ENCODE measurements at regions not wholly inside any gene's neighbourhood (a gene's known extent, or its start where the extent isn't known, plus 50 kb on each side); places are given as distances from the start of the nearest gene placed in this dataset.

DNA sequence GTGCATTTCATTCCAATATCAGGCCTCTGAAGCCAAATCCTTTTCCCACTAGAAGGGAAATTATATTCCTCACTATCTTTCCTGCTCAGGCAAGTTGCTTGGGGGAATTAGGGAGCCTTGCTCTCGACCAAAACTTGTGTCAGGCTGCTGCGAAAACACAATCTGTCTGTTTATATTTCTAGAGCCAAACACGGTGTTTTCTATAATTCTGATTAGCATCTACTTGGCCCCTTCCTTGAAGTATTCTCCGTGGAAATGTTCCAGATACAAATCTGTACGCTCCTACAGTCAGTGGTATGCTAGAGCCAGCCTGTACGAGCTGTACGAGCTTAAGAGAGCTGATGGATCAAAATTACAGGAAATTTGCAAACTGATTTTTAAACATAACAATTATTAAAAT lies 299.3 kb upstream of the SALL1 start:
- H3K4me1 Mint-ChIP-seq (ENCODE audit: low read depth), result no peaks in the 10 kb centered on the region
- H3K36me3 Mint-ChIP-seq (ENCODE audit: low read depth), result no peaks in the 10 kb centered on the region
- H3K27me3 Mint-ChIP-seq, result no peaks in the 10 kb centered on the region
- peaks cover 2% of the 10 kb centered on the region for H3K9me3 Mint-ChIP-seq
- H3K4me3 Mint-ChIP-seq, result no peak overlapping the region
- H3K27ac Mint-ChIP-seq, result no peak overlapping the region
- no peak for DNase-seq

DNA sequence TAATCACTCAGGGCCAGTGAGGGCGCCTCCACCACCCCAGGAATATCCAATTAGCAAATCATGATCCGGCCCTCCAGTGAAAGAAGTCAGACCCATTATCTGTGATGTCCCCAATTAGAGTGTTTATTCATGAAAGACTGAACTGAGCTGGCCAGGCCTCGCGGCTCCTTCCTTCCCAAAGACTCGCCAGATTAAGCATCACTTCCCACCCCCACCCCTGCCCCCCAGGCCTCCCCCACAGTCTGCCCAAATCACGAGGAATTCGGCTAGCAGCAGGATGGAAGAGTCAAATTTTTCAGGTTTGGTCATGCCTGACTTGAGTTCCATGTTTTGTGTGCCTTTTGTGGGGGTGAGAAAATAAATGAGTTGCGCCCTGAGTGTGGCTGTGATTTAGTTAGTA lies 298.4 kb upstream of the SALL1 start:
- DNase-seq, result no peak
- no peaks in the 10 kb centered on the region for H3K36me3 Mint-ChIP-seq (ENCODE audit: low read depth)
- no peaks in the 10 kb centered on the region for H3K9me3 Mint-ChIP-seq
- H3K4me3 Mint-ChIP-seq, result no peak overlapping the region
- no peaks in the 10 kb centered on the region for H3K4me1 Mint-ChIP-seq (ENCODE audit: low read depth)
- no peak overlapping the region for H3K27ac Mint-ChIP-seq
- H3K27me3 Mint-ChIP-seq, result no peaks in the 10 kb centered on the region

DNA sequence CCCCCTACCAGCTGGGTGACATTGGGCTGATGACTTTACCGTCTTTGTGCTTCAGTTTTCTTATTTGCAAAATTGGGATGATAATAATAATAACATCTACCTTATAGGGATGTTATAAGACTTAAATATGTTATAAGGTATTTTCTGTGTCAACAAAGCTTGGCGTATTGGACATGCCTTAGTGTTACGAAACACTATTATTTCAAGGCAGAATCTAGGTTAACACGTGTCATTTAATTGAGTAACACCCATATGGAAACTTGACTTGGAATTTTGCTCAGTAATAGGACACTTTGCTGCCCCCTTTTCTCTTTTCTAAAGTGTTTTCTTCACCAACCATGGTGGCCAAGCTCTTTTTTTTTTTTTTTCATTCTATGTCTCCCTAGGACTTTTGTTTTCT lies 294.2 kb upstream of the SALL1 start:
- Mint-ChIP-seq H3K4me1 (ENCODE audit: low read depth) (no peaks in the 10 kb centered on the region), H3K36me3 (ENCODE audit: low read depth) (no peaks in the 10 kb centered on the region), H3K27me3 (peaks cover 16% of the 10 kb centered on the region), H3K27ac (no peak overlapping the region), H3K4me3 (no peak overlapping the region), H3K9me3 (no peaks in the 10 kb centered on the region)
- no peak for DNase-seq

DNA sequence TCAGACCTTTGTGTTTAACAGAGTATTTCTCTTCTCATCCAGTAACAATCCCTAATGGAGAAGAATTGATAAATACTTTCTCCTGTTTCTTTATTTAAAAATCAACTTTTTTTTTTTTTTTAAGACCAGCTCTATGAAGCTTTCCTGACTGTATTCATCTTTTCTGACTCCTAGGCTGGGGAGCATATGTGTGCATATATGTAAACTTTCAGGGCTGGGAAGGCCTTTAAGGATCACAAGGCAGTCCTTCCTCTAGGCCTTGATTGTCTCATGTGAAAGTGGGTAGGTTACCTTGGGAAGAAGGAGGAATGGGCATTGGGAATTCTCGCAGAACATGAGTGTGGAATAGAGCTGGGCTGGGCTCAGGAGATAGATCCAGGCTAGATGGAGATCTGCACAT lies 292.9 kb upstream of the SALL1 start:
- Mint-ChIP-seq H3K27ac (no peak overlapping the region), H3K27me3 (peaks cover 19% of the 10 kb centered on the region), H3K9me3 (no peaks in the 10 kb centered on the region), H3K36me3 (ENCODE audit: low read depth) (no peaks in the 10 kb centered on the region), H3K4me3 (no peak overlapping the region), H3K4me1 (ENCODE audit: low read depth) (no peaks in the 10 kb centered on the region)
- no peak for DNase-seq

DNA sequence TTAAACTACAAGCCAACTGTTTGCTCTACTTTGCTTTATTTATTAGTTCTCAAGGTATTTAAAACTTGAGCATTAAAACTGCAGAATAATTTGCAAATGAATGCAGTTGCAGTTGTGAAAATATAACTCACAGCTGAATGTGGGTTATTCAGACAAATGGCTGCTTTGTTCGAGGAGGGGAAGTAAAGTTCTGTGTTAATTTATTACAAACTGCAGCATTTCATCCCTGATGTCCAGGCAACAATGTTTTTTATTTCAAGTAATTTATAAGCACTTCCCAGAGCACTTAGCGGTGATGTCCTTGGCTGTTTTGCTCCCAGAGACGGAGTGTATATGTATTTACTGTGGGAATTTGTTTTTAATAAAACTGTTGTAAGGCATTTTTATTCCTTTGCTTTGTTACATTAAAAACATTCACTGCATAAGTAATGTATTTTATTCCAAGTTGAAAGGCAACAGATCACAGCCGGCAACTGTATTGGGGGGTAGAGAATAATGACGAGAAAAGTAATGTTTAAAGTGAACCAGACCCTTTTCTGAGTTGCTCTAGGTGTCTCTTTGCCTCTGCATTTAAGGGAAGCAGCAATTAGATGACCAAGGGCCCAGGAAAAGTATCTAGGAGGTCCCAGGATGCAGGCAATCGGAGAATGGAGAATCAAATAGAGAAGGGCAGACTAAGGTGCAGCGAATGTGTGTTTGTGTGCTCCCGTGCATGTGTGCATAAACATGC lies 291.2 kb upstream of the SALL1 start:
- peaks cover 4% of the 10 kb centered on the region for H3K9me3 Mint-ChIP-seq
- H3K36me3 Mint-ChIP-seq (ENCODE audit: low read depth), result no peaks in the 10 kb centered on the region
- H3K27me3 Mint-ChIP-seq, result peaks cover 19% of the 10 kb centered on the region
- H3K4me3 Mint-ChIP-seq, result no peak overlapping the region
- DNase-seq, result no peak
- H3K27ac Mint-ChIP-seq, result no peak overlapping the region
- H3K4me1 Mint-ChIP-seq (ENCODE audit: low read depth), result no peaks in the 10 kb centered on the region

DNA sequence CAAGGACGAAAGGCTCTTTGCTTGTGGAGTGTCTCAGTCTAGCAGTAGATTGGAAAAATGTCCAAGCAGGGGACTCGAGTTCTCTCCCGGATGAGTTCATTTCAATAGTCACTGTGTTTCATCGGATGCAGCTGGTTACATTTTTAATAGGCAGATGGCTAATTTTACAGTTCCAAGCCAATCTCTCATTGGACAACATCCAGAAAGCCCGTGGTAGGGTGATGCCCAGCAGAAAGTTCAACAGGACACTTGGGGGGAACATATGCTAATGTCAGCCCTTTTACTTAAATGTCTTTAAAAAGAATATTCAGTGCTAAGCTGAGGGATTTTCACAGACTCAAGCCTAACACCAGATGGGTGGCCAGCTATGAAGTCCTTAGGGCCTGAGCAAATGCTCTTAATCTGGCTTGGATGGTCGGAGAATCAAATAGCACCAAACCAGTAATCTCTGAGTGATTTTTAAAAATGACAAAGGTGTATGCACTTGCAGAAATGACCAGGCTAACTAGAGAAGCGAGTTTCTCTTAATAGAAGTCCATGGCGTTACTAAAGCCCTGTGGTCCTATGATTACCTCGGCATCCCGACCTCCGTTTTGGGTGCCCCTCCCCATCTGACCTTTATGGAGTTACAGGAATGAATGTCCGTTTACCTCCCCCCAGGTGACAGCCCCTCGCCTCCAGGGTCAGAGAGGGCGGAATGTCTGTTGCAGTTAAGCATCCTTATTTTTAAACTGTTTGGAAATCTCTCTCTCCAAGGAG lies 289.2 kb upstream of the SALL1 start:
- Mint-ChIP-seq H3K4me3 (no peak overlapping the region), H3K27me3 (peaks cover 19% of the 10 kb centered on the region), H3K9me3 (peaks cover 4% of the 10 kb centered on the region), H3K36me3 (ENCODE audit: low read depth) (no peaks in the 10 kb centered on the region), H3K27ac (no peak overlapping the region), H3K4me1 (ENCODE audit: low read depth) (no peaks in the 10 kb centered on the region)
- no peak for DNase-seq

DNA sequence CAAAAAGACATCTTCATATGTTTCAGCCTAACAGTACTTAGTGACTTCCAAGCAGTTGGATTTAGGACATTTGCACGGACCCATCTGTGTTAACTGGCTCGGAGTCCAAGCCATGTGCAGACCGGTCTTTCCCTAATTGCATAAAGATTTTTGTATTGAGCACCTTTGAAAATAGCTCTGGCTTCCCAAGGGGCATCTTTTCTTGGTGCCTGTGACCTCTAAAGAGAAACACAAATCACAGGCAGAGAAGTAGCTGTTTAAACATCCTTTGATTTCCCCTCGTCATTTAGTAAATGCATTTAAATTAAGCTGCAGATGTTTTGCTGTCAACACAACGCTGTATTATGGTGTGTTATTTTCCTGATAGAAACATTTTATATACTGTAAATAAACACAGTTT lies 288.2 kb upstream of the SALL1 start:
- Mint-ChIP-seq H3K9me3 (peaks cover 4% of the 10 kb centered on the region), H3K4me1 (ENCODE audit: low read depth) (no peaks in the 10 kb centered on the region), H3K27ac (no peak overlapping the region), H3K27me3 (peaks cover 19% of the 10 kb centered on the region), H3K4me3 (no peak overlapping the region), H3K36me3 (ENCODE audit: low read depth) (no peaks in the 10 kb centered on the region)
- no peak for DNase-seq

DNA sequence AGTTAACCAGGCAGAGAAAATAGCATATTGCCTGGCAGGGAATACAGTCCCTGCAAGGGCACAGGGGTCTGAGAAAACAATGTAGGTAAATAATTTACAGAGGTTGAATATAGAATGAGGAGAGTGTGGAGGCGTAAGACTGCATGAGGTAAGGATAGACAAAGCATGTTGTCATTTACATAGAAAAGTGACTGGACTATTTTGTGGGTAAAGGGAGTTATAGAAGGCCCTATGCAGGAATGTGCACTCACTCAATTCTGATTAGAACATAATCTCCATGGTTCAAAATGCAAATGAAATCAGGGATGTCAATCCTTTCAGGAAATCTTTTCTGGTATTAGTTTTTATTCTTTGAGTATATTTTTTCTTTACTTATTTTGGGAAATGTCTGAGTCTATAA lies 285.7 kb upstream of the SALL1 start:
- Mint-ChIP-seq H3K36me3 (ENCODE audit: low read depth) (no peaks in the 10 kb centered on the region), H3K9me3 (peaks cover 6% of the 10 kb centered on the region), H3K4me1 (ENCODE audit: low read depth) (no peaks in the 10 kb centered on the region), H3K4me3 (no peak overlapping the region), H3K27ac (no peak overlapping the region), H3K27me3 (peaks cover 8% of the 10 kb centered on the region)
- no peak for DNase-seq

DNA sequence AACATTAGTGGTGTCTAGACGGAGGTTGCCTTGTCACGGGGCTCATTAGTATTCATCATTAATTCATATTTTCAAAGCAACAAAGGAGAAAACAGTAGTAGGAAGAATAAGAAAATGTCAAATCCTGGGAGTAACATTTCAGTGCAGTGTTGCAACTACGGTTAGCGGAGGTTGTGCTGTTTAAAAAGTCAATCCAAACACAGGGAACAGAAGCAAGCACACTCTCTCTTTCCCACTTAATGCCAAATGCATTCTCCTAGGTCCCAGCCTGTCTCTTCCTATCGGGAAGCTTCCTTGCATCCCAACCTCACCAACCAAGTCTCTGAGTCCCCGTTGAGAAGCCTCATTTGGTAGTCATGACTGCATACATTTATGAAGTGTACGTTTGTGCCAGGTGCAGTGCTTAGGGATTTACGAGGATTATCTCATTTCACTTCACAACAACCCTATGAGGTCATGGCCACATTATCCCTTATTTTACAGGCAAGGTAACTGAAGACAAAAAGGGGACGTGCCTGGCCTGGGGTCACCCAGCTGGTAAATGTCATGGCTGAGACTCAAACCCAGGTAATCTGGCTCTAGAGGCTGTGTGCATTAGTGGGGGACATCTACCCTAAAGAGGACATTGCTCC lies 283.6 kb upstream of the SALL1 start:
- peaks cover 10% of the 10 kb centered on the region for H3K9me3 Mint-ChIP-seq

DNA sequence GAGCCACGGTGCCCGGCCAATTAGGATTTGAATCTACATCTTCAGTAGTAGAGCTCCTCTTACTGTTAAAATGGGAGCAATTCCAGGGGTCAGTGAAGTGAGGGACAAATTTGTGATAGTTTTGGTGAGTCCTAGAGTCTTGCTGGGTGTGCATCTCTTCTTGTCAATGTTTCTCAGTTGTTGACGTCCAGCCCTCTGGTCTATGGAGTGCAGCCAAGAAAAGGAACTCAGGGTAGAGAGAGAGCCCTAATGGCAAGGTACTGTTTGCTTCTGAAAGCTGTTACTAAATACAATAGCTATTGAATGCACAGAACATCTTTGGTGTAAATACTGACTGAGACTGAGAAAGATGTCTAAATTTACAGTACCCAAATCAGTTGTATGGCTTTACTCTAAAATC lies 282.5 kb upstream of the SALL1 start:
- no peaks in the 10 kb centered on the region for H3K27me3 Mint-ChIP-seq
- H3K9me3 Mint-ChIP-seq, result peaks cover 16% of the 10 kb centered on the region
- H3K4me3 Mint-ChIP-seq, result no peak overlapping the region
- no peak for DNase-seq
- no peaks in the 10 kb centered on the region for H3K4me1 Mint-ChIP-seq (ENCODE audit: low read depth)
- no peaks in the 10 kb centered on the region for H3K36me3 Mint-ChIP-seq (ENCODE audit: low read depth)
- H3K27ac Mint-ChIP-seq, result no peak overlapping the region

More for the DNA sequence above, 283.6 kb upstream of the SALL1 start:
- H3K36me3 Mint-ChIP-seq (ENCODE audit: low read depth), result no peaks in the 10 kb centered on the region
- no peak overlapping the region for H3K4me3 Mint-ChIP-seq
- DNase-seq, result no peak
- no peaks in the 10 kb centered on the region for H3K4me1 Mint-ChIP-seq (ENCODE audit: low read depth)
- H3K27ac Mint-ChIP-seq, result no peak overlapping the region
- no peaks in the 10 kb centered on the region for H3K27me3 Mint-ChIP-seq

DNA sequence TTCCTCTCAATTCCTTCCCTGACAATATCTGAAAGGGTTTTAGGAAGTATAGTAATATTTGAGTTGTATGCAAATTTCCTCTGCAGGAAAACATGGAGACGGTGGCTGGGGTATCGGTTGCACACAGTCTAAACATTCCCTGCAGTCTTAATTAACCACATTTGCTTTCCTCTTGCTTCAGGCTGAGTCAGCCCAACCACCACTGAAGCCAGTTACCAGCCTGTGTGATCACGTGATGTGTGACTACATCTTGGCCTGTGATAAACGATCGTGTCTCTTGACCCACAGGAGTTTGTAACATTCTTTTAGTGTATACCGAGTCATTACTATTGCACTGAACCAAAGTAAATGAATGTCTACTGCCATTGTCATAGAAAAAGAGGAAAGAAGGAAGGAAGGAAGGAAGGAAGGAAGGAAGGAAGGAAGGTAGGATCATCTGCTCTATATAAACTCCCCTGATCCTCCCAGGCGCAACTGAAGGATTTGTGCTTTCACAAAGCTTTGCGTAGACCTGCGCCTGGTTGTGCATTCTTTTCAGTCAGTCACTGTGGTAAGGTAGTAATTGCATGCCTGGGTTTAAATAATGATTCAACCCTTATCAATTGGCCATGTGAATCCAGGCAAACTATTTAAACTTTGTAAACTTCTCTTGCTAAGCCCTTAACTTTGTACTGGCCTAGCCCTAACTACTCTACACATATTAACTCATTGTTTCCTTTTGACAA lies 280.6 kb upstream of the SALL1 start:
- Mint-ChIP-seq H3K4me3 (no peak overlapping the region), H3K27ac (no peak overlapping the region), H3K36me3 (ENCODE audit: low read depth) (no peaks in the 10 kb centered on the region), H3K9me3 (peaks cover 16% of the 10 kb centered on the region), H3K27me3 (no peaks in the 10 kb centered on the region), H3K4me1 (ENCODE audit: low read depth) (no peaks in the 10 kb centered on the region)
- DNase-seq, result no peak

DNA sequence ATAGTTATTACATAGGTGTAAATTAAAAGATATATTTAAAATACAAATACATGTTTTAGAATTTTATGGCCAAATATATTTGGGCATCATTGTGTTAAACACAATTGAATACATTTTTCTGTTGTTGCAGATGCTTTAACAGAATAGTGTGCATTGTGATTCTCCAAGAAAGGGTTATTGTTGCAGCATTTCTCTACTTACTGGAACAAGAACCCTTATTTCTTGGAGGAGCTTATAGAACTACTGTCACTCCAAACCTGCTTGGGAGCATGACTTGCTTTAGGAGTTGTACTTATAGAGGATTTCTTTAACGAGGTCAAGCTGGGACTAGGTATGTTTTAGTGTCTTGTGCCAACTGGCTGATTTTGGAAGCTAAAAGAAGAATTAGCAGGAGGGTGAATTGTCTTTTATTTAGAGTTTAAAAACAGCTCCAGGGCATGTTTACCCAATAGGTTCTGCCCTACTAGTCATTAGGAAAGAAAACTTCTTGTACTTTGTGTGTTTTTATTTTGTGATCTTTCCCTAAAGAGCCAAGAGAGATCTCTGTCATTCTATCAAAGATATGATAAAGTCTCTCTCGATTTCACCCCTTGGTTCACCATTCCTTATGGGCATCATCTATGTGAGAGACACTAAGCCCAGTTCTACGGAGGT lies 279.8 kb upstream of the SALL1 start:
- H3K4me1 Mint-ChIP-seq (ENCODE audit: low read depth), result no peaks in the 10 kb centered on the region
- H3K36me3 Mint-ChIP-seq (ENCODE audit: low read depth), result no peaks in the 10 kb centered on the region
- H3K27me3 Mint-ChIP-seq, result no peaks in the 10 kb centered on the region

DNA sequence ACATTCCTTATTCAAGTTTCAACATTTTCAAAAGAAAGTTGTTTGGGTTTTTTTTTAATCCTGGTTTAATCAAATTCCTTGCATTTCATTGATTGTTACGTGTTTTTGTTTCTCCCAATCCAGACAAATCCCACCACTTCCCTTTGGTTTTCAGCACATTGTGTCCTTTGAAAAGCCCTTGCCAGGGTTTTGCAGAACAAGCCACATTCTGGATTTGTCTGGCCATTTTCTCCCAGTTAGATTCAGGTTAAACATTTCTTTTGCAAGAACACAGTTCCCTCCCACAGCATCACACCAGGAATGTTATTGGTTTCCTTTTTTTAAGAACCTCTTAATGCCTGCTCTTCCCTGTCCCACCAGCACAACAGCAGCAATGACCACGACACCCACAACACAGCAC lies 278.0 kb upstream of the SALL1 start:
- H3K4me3 Mint-ChIP-seq, result no peak overlapping the region
- no peaks in the 10 kb centered on the region for H3K4me1 Mint-ChIP-seq (ENCODE audit: low read depth)
- peaks cover 17% of the 10 kb centered on the region for H3K9me3 Mint-ChIP-seq
- no peak overlapping the region for H3K27ac Mint-ChIP-seq
- no peak for DNase-seq
- H3K36me3 Mint-ChIP-seq (ENCODE audit: low read depth), result no peaks in the 10 kb centered on the region
- H3K27me3 Mint-ChIP-seq, result no peaks in the 10 kb centered on the region

More for the DNA sequence above, 279.8 kb upstream of the SALL1 start:
- Mint-ChIP-seq H3K27ac (no peak overlapping the region), H3K9me3 (peaks cover 17% of the 10 kb centered on the region), H3K4me3 (no peak overlapping the region)
- no peak for DNase-seq

DNA sequence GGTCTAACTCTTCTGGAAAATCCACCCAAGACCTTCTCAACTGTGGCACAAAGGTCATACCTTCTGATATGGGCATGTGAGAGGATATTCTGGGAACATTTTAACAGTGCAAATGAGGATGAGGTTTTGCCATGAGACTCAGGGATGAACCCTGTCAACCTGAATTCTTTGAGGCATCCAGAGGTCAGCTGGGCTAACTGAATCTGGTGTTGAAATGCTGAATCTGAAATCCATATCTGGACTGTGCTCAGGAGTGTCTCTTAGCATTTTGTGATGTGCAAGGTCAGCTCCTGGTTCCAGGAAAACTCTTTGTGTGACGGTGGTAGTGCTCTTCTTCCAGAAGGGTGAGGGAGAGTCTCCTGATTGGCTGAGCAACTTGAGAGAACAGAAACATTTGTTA lies 276.0 kb upstream of the SALL1 start:
- no peak overlapping the region for H3K4me3 Mint-ChIP-seq
- no peak for DNase-seq
- no peaks in the 10 kb centered on the region for H3K4me1 Mint-ChIP-seq (ENCODE audit: low read depth)
- no peaks in the 10 kb centered on the region for H3K36me3 Mint-ChIP-seq (ENCODE audit: low read depth)
- peaks cover 20% of the 10 kb centered on the region for H3K9me3 Mint-ChIP-seq
- no peak overlapping the region for H3K27ac Mint-ChIP-seq
- no peaks in the 10 kb centered on the region for H3K27me3 Mint-ChIP-seq
